A673 (cell line): ENCODE measurements at regions not wholly inside any gene's neighbourhood (a gene's known extent, or its start where the extent isn't known, plus 50 kb on each side); places are given as distances from the start of the nearest gene placed in this dataset.

Experiments used
- BruUV-seq: library from RNA; stranded (reverse); fragments of 400-500 nt; replicated peaks from 2 replicates; lab custom pipeline; 2021; lab: Mats Ljungman, UMichigan
- CTCF ChIA-PET: fragments of 300-600 bp; sonication (Branson Sonifier 250); formaldehyde crosslinking; loops from one replicate; lab custom pipeline; 2022; ENCODE audit warnings: antibody characterized with exemption; lab: Charles Lee
- POLR2A ChIA-PET: fragments of 300-600 bp; sonication (Branson Sonifier 250); formaldehyde crosslinking; loops from one replicate; lab custom pipeline; 2022; ENCODE audit warnings: antibody characterized with exemption; ENCODE audit not compliant: low non-redundant PET; lab: Charles Lee
- DNase-seq: peaks from one replicate; pipeline ENCODE4 v3.0.0-alpha.2; 2015; ENCODE audit warnings: low spot score
- H3K27ac ChIP-seq: fragments of 200-600 bp; sonication (generic); 2 replicates; pipeline ENCODE4 v1.5.1; 2016; ENCODE audit warnings: mixed run types, low read depth, mild to moderate bottlenecking, mixed read lengths, antibody characterized with exemption, low read length; ENCODE audit not compliant: poor library complexity, severe bottlenecking
- H3K27me3 ChIP-seq: fragments of 200-600 bp; sonication (generic); replicated peaks from 2 replicates; pipeline ENCODE4 v1.6.1; 2017; ENCODE audit warnings: mixed run types, low read depth, mild to moderate bottlenecking, mixed read lengths, antibody characterized with exemption, low read length; ENCODE audit not compliant: insufficient read depth, poor library complexity
- H3K36me3 ChIP-seq: fragments of 200-600 bp; sonication (generic); 2 replicates; pipeline ENCODE4 v1.6.1; 2016; ENCODE audit warnings: mixed run types, mild to moderate bottlenecking, mixed read lengths, antibody characterized with exemption, low read length; ENCODE audit not compliant: insufficient read depth, poor library complexity, severe bottlenecking
- H3K4me1 ChIP-seq: fragments of 200-600 bp; sonication (generic); 2 replicates; pipeline ENCODE4 v1.6.1; 2017; ENCODE audit warnings: mixed run types, mild to moderate bottlenecking, mixed read lengths, antibody characterized with exemption, low read length; ENCODE audit not compliant: insufficient read depth, poor library complexity, severe bottlenecking
- H3K4me3 ChIP-seq: fragments of 200-600 bp; sonication (generic); 2 replicates; pipeline ENCODE4 v1.5.1; 2016; ENCODE audit warnings: low read depth, mixed run types, mild to moderate bottlenecking, mixed read lengths, low read length; ENCODE audit not compliant: poor library complexity, severe bottlenecking
- H3K9me3 ChIP-seq: fragments of 200-600 bp; sonication (generic); 2 replicates; pipeline ENCODE4 v1.6.1; 2016; ENCODE audit warnings: mixed run types, low read depth, mild to moderate bottlenecking, mixed read lengths, antibody characterized with exemption, low read length; ENCODE audit not compliant: poor library complexity, severe bottlenecking
- EZH2 ChIP-seq: fragments of 200-600 bp; sonication (generic); IDR thresholded peaks from 2 replicates; pipeline ENCODE4 v1.6.1; 2017; ENCODE audit warnings: borderline replicate concordance, low read depth, mild to moderate bottlenecking, mixed read lengths, antibody characterized with exemption, low read length; ENCODE audit not compliant: poor library complexity, severe bottlenecking
- intact Hi-C: fragments of 100-400 bp; cut with micrococcal nuclease; formaldehyde crosslinking; loops from one replicate; pipeline ENCODE4 v1.10.0; 2022; ENCODE audit not compliant: unreplicated experiment
- TF ChIP-seq, protein P1 (sequence below): fragments of 300-800, 200-600 bp; sonication (generic); conservative IDR thresholded peaks from 2 replicates; pipeline ENCODE4 v1.5.1; 2017; ENCODE audit warnings: low read depth, mild to moderate bottlenecking, antibody characterized with exemption, low read length, moderate library complexity, mixed read lengths

GRCh38 chr17:5948811-5949210 lies 121.4 kb upstream of the WSCD1 start:
- Histone ChIP-seq H3K4me1 (no peaks in the 10 kb centered on the region), H3K4me3 (no peak overlapping the region), H3K27ac (no peak overlapping the region), H3K27me3 (peaks cover 55% of the 10 kb centered on the region), H3K36me3 (no peaks in the 10 kb centered on the region), H3K9me3 (no peaks in the 10 kb centered on the region)
- no peak for TF ChIP-seq EZH2
- TF ChIP-seq, protein P1, sequence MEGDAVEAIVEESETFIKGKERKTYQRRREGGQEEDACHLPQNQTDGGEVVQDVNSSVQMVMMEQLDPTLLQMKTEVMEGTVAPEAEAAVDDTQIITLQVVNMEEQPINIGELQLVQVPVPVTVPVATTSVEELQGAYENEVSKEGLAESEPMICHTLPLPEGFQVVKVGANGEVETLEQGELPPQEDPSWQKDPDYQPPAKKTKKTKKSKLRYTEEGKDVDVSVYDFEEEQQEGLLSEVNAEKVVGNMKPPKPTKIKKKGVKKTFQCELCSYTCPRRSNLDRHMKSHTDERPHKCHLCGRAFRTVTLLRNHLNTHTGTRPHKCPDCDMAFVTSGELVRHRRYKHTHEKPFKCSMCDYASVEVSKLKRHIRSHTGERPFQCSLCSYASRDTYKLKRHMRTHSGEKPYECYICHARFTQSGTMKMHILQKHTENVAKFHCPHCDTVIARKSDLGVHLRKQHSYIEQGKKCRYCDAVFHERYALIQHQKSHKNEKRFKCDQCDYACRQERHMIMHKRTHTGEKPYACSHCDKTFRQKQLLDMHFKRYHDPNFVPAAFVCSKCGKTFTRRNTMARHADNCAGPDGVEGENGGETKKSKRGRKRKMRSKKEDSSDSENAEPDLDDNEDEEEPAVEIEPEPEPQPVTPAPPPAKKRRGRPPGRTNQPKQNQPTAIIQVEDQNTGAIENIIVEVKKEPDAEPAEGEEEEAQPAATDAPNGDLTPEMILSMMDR: no peak
- CTCF ChIA-PET: no interaction called here
- DNase-seq: no peak
- intact Hi-C loops: no loop called here
- POLR2A ChIA-PET: no interaction called here
- BruUV-seq: no TSS peak

DNA sequence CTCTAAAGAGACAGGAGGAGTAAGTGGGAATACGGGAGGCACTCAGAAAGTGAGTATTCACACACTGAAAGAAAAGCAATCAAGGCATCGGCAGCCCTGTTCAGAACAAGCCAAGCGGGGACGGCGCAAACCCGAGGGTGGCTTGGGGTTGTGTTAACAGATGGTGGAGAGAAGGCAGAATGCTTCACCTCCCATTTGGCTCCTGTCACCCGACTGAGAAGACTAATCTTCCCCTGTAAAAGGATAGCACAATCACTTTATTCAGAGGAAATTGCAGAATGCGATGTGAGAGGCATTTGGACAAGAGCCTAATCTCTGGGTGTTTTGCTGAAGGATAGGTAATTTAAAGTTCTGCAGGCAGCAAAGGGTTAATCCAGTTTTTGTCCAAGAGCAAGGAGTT lies 119.3 kb upstream of the WSCD1 start:
- ChIA-PET CTCF (no interaction called here), POLR2A (no interaction called here)
- no peak overlapping the region for H3K27ac ChIP-seq
- intact Hi-C loops: no loop called here
- BruUV-seq: no TSS peak
- no peaks in the 10 kb centered on the region for H3K4me1 ChIP-seq
- DNase-seq: no peak
- H3K36me3 ChIP-seq: no peaks in the 10 kb centered on the region
- H3K9me3 ChIP-seq: no peaks in the 10 kb centered on the region
- H3K27me3 ChIP-seq: peaks cover 43% of the 10 kb centered on the region
- H3K4me3 ChIP-seq: no peak overlapping the region
- no peak for TF ChIP-seq EZH2
- TF ChIP-seq, protein P1: no peak

DNA sequence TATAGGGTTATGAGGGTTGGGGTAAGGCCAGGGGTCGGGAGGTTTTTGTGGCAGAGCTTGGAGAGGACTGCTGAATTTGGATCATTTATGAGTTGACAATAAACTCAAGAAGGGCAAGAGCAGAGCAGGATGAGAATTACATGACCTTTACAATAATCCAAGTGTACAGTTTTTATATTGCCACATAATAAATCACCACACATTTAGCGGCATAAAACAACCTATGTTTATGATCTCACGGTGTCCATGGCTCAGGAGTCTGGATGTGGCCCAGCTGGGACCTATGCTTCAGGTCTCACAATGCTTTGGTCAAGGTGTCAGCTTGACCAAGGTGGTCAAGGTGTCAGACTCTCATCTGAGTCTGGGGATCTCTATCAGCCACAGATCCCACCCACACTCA lies 118.3 kb upstream of the WSCD1 start:
- ChIA-PET POLR2A (interaction anchor here (0.6 kb wide), 1 partner anchor 200 kb away, joined by 3 read pairs; no protein-coding TSS in a partner anchor), CTCF (no interaction called here)
- no peak overlapping the region for H3K4me3 ChIP-seq
- BruUV-seq: no TSS peak
- DNase-seq: no peak
- H3K9me3 ChIP-seq: no peaks in the 10 kb centered on the region
- no peaks in the 10 kb centered on the region for H3K4me1 ChIP-seq
- no peak overlapping the region for H3K27ac ChIP-seq
- no peak for TF ChIP-seq EZH2
- TF ChIP-seq, protein P1: no peak
- H3K27me3 ChIP-seq: peaks cover 43% of the 10 kb centered on the region
- H3K36me3 ChIP-seq: no peaks in the 10 kb centered on the region
- intact Hi-C loops: no loop called here
